ENCODE measurements at regions not wholly inside any gene's neighbourhood (a gene's known extent, or its start where the extent isn't known, plus 50 kb on each side); places are given as distances from the start of the nearest gene placed in this dataset.

- TF ChIP-seq CTCF (IDR thresholded peaks at IDR 0.05; ENCODE audit: borderline replicate concordance, control extremely low read depth, extremely low read depth, insufficient read depth, missing control alignments) = no peak
- DNase-seq (ENCODE audit: low spot score) = no peak
- in situ Hi-C loops (cut with MboI; ENCODE audit: low sequenced_read_pairs, unreplicated experiment) = no loop called here
These were observed 342.6 kb upstream of the B3GAT1 start for GRCh38 chr11:134754521-134755198.

- DNase-seq (ENCODE audit: low spot score) = no peak
- no peak for TF ChIP-seq CTCF (IDR thresholded peaks at IDR 0.05; ENCODE audit: borderline replicate concordance, control extremely low read depth, extremely low read depth, insufficient read depth, missing control alignments)
- in situ Hi-C loops (cut with MboI; ENCODE audit: low sequenced_read_pairs, unreplicated experiment) = no loop called here
These were observed 341.9 kb upstream of the B3GAT1 start for GRCh38 chr11:134753771-134754520.

- DNase-seq (ENCODE audit: low spot score) = no peak
- in situ Hi-C loops (cut with MboI; ENCODE audit: low sequenced_read_pairs, unreplicated experiment) = no loop called here
- no peak for TF ChIP-seq CTCF (IDR thresholded peaks at IDR 0.05; ENCODE audit: borderline replicate concordance, control extremely low read depth, extremely low read depth, insufficient read depth, missing control alignments)
These were observed 341.1 kb upstream of the B3GAT1 start for GRCh38 chr11:134752964-134753770.

- no peak for TF ChIP-seq CTCF (IDR thresholded peaks at IDR 0.05; ENCODE audit: borderline replicate concordance, control extremely low read depth, extremely low read depth, insufficient read depth, missing control alignments)
- in situ Hi-C loops (cut with MboI; ENCODE audit: low sequenced_read_pairs, unreplicated experiment) = no loop called here
- no peak for DNase-seq (ENCODE audit: low spot score)
These were observed 340.5 kb upstream of the B3GAT1 start for GRCh38 chr11:134752526-134752925.

- no peak for TF ChIP-seq CTCF (IDR thresholded peaks at IDR 0.05; ENCODE audit: borderline replicate concordance, control extremely low read depth, extremely low read depth, insufficient read depth, missing control alignments)
- DNase-seq (ENCODE audit: low spot score) = no peak
- in situ Hi-C loops (cut with MboI; ENCODE audit: low sequenced_read_pairs, unreplicated experiment) = no loop called here
These were observed 339.7 kb upstream of the B3GAT1 start for GRCh38 chr11:134751766-134752165.

- TF ChIP-seq CTCF (IDR thresholded peaks at IDR 0.05; ENCODE audit: borderline replicate concordance, control extremely low read depth, extremely low read depth, insufficient read depth, missing control alignments) = no peak
- DNase-seq (ENCODE audit: low spot score) = no peak
- in situ Hi-C loops (cut with MboI; ENCODE audit: low sequenced_read_pairs, unreplicated experiment) = no loop called here
These were observed 339.1 kb upstream of the B3GAT1 start for GRCh38 chr11:134751031-134751585.

Measured in GM13976 (cell line).